Small intestine (tissue), 7 donors: ENCODE measurements at regions not wholly inside any gene's neighbourhood (a gene's known extent, or its start where the extent isn't known, plus 50 kb on each side); places are given as distances from the start of the nearest gene placed in this dataset.

Source experiments
- DNase-seq, 2 donors: peaks; one replicate each; pipeline versions ENCODE4 v3.0.0 to v3.0.0-alpha.2; 2013
- FAIRE-seq: peaks from 2 replicates; lab custom pipeline; 2012; peaks lifted over from hg19 to GRCh38; lab: Jason Lieb, UNC
- H3K27ac ChIP-seq, 3 donors: one replicate each; pipeline ENCODE4 v1.5.1; 2013; ENCODE audit warnings: low read length in 2 of 3, mild to moderate bottlenecking in 2 of 3, control low read depth in 1 of 3, inconsistent platforms in 1 of 3, low read depth in 1 of 3, moderate library complexity in 1 of 3
- H3K27me3 ChIP-seq, 3 donors: one replicate each; pipeline ENCODE4 v1.6.1; 2013; ENCODE audit warnings: low read length in 3 of 3, inconsistent platforms in 1 of 3; ENCODE audit not compliant: control insufficient read depth in 3 of 3, insufficient read depth in 3 of 3
- H3K36me3 ChIP-seq, 3 donors: one replicate each; pipeline ENCODE4 v1.6.1; 2013; ENCODE audit warnings: low read length in 3 of 3, inconsistent platforms in 1 of 3, low read depth in 1 of 3, mild to moderate bottlenecking in 1 of 3, moderate library complexity in 1 of 3; ENCODE audit not compliant: control insufficient read depth in 3 of 3, insufficient read depth in 2 of 3
- H3K4me1 ChIP-seq, 3 donors: one replicate each; pipeline ENCODE4 v1.6.1; 2013; ENCODE audit warnings: low read length in 2 of 3, inconsistent platforms in 1 of 3, low read depth in 1 of 3, mild to moderate bottlenecking in 1 of 3, moderate library complexity in 1 of 3; ENCODE audit not compliant: control insufficient read depth in 3 of 3, insufficient read depth in 2 of 3
- H3K4me3 ChIP-seq, 3 donors: one replicate each; pipeline ENCODE4 v1.5.1; 2013; ENCODE audit warnings: low read length in 3 of 3, control low read depth in 1 of 3, inconsistent platforms in 1 of 3, low read depth in 1 of 3, mild to moderate bottlenecking in 1 of 3, moderate library complexity in 1 of 3
- H3K9me3 ChIP-seq, 2 donors: one replicate each; pipeline ENCODE4 v1.6.1; 2013; ENCODE audit warnings: low read depth in 1 of 2, low read length in 1 of 2; ENCODE audit not compliant: control insufficient read depth in 2 of 2, insufficient read depth in 1 of 2
- WGBS, 3 donors: extraction: QIAGEN DNeasy Blood & Tissue Kit; methylation state at CpG; one replicate each; pipeline ENCODE4 v1.1.7; 2013; 5-methylcytosine and 5-hydroxymethylcytosine counted together
- donor health status: healthy with polysubstance abuse.
- donor health status: control.
- donor health status: control.
- donor health status: Bipolar disorder and iron deficiency.
- donor health status: healthy.

GRCh38 chr5:145345511-145346287 is 489.4 kb downstream of the PRELID2 start:
- 85 to 95% (median 92%) methylated on average over 3 of the region's 3 CpGs for WGBS, 3 donors
- Histone ChIP-seq H3K4me1 (no peaks in the 10 kb centered on the region), H3K27ac (no peak overlapping the region), H3K9me3 (no peaks in the 10 kb centered on the region), H3K4me3 (no peak overlapping the region), H3K27me3 (no peaks in the 10 kb centered on the region), H3K36me3 (no peaks in the 10 kb centered on the region)
- DNase-seq (no peak), FAIRE-seq (no peak)

GRCh38 chr5:145341842-145342241 is 493.3 kb downstream of the PRELID2 start:
- Histone ChIP-seq H3K27ac (no peak overlapping the region), H3K4me1 (no peaks in the 10 kb centered on the region), H3K36me3 (no peaks in the 10 kb centered on the region), H3K9me3 (no peaks in the 10 kb centered on the region), H3K4me3 (no peak overlapping the region), H3K27me3 (no peaks in the 10 kb centered on the region)
- FAIRE-seq (no peak), DNase-seq (no peak)
- 90 to 100% (median 96%) methylated on average over 1 of the region's 1 CpG for WGBS, 3 donors

GRCh38 chr5:145340099-145340498 is 495.0 kb downstream of the PRELID2 start:
- 84 to 89% (median 86%) methylated on average over 3 of the region's 3 CpGs for WGBS, 3 donors
- DNase-seq (no peak), FAIRE-seq (no peak)
- H3K9me3 ChIP-seq = no peaks in the 10 kb centered on the region
- no peaks in the 10 kb centered on the region for H3K4me1 ChIP-seq
- H3K27me3 ChIP-seq = no peaks in the 10 kb centered on the region
- H3K27ac ChIP-seq = no peak overlapping the region
- H3K4me3 ChIP-seq = no peak overlapping the region
- no peaks in the 10 kb centered on the region for H3K36me3 ChIP-seq

GRCh38 chr5:145324767-145325479 is 510.2 kb downstream of the PRELID2 start:
- H3K9me3 ChIP-seq = no peaks in the 10 kb centered on the region
- DNase-seq = no peak
- H3K4me3 ChIP-seq = no peak overlapping the region
- no peaks in the 10 kb centered on the region for H3K36me3 ChIP-seq
- no peak overlapping the region for H3K27ac ChIP-seq
- H3K27me3 ChIP-seq = no peaks in the 10 kb centered on the region
- no peaks in the 10 kb centered on the region for H3K4me1 ChIP-seq
- FAIRE-seq = no peak

- 76 to 95% (median 91%) methylated on average over 1 of the region's 1 CpG for WGBS, 3 donors
These were observed 511.0 kb downstream of the PRELID2 start for GRCh38 chr5:145324101-145324500.

GRCh38 chr5:145316282-145316681 is 518.9 kb downstream of the PRELID2 start:
- 68 to 80% (median 74%) methylated on average over 2 of the region's 2 CpGs for WGBS, 3 donors
- Histone ChIP-seq H3K36me3 (no peaks in the 10 kb centered on the region), H3K4me1 (no peaks in the 10 kb centered on the region), H3K27me3 (no peaks in the 10 kb centered on the region), H3K27ac (no peak overlapping the region), H3K4me3 (no peak overlapping the region), H3K9me3 (peaks cover 0 to 10% of the 10 kb centered on the region in 2 donors)
- FAIRE-seq = no peak
- DNase-seq = no peak

More at GRCh38 chr5:145324101-145324500, 511.0 kb downstream of the PRELID2 start:
- no peaks in the 10 kb centered on the region for H3K4me1 ChIP-seq
- H3K36me3 ChIP-seq = no peaks in the 10 kb centered on the region
- no peaks in the 10 kb centered on the region for H3K27me3 ChIP-seq
- DNase-seq = no peak
- H3K27ac ChIP-seq = no peak overlapping the region
- H3K9me3 ChIP-seq = peaks cover 0 to 2% of the 10 kb centered on the region in 2 donors
- H3K4me3 ChIP-seq = no peak overlapping the region
- FAIRE-seq = no peak

GRCh38 chr5:145307866-145308382 is 527.2 kb downstream of the PRELID2 start:
- no peak overlapping the region for H3K27ac ChIP-seq
- no peak overlapping the region for H3K4me3 ChIP-seq
- no peaks in the 10 kb centered on the region for H3K36me3 ChIP-seq
- H3K27me3 ChIP-seq = no peaks in the 10 kb centered on the region
- WGBS, 3 donors = 78 to 87% (median 82%) methylated on average over 6 of the region's 6 CpGs
- no peak for FAIRE-seq
- DNase-seq = no peak
- H3K4me1 ChIP-seq = no peaks in the 10 kb centered on the region
- H3K9me3 ChIP-seq = no peaks in the 10 kb centered on the region

GRCh38 chr5:145295236-145295835 is 539.8 kb downstream of the PRELID2 start:
- FAIRE-seq = no peak
- WGBS, 3 donors = 61 to 89% (median 83%) methylated on average over 1 of the region's 1 CpG
- Histone ChIP-seq H3K9me3 (peaks cover 0 to 3% of the 10 kb centered on the region in 2 donors), H3K27me3 (no peaks in the 10 kb centered on the region), H3K36me3 (no peaks in the 10 kb centered on the region), H3K27ac (no peak overlapping the region), H3K4me3 (no peak overlapping the region), H3K4me1 (no peaks in the 10 kb centered on the region)
- DNase-seq = no peak
